Bronchial epithelial cell (primary cell): ENCODE measurements at regions not wholly inside any gene's neighbourhood (a gene's known extent, or its start where the extent isn't known, plus 50 kb on each side); places are given as distances from the start of the nearest gene placed in this dataset.

Experiments used
- DNase-seq: peaks from one replicate; pipeline ENCODE4 v3.0.0-alpha.2; 2010; ENCODE audit warnings: low read depth
- FAIRE-seq: peaks from 2 replicates; lab custom pipeline; 2011; peaks lifted over from hg19 to GRCh38; lab: Jason Lieb, UNC
- H3K27me3 ChIP-seq: 2 replicates; pipeline ENCODE4 v1.5.1; 2011; ENCODE audit warnings: low read length; ENCODE audit not compliant: control insufficient read depth, insufficient read depth
- H3K36me3 ChIP-seq: 2 replicates; pipeline ENCODE4 v1.5.1; 2011; ENCODE audit warnings: low read length; ENCODE audit not compliant: control insufficient read depth, insufficient read depth
- H3K4me3 ChIP-seq: 2 replicates; pipeline ENCODE4 v1.5.1; 2011; ENCODE audit warnings: mild to moderate bottlenecking, low read depth, low read length, control low read depth
- TF ChIP-seq, protein P1 (sequence below): IDR thresholded peaks from 2 replicates; pipeline ENCODE4 v1.5.1; 2011; ENCODE audit warnings: mild to moderate bottlenecking, moderate library complexity, low read length, control low read depth, inconsistent platforms; ENCODE audit not compliant: insufficient read depth, severe bottlenecking

DNA sequence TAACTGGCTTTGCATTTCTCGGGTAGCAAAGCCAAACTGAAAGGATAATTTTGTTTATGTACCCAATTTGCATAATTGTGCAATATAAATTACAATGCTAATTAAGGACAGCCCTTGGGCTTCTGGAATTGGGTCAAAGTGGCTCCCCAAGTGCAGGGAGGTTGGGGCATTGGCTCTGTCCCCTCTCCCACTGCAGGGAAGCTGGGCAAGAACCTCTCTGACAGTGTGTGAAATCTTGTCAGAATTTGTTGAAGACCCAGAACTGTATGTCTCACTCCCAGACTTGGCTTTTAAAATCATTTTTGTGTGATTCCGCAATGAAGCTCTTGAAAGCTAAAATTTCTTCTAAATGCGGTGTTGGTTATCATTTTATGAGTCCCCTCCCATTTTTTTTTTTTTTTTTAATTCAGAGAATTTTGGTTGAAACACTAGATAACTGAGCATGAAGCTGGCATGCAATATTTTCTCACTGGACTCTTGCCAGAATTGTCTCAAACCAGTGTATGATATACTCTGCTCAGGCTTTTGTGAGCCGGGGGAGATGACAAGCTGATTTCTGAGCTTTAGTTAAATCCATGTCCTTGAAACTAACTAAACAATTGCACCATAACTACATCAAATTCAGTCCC lies 878.9 kb upstream of the CXADR start:
- TF ChIP-seq, protein P1, sequence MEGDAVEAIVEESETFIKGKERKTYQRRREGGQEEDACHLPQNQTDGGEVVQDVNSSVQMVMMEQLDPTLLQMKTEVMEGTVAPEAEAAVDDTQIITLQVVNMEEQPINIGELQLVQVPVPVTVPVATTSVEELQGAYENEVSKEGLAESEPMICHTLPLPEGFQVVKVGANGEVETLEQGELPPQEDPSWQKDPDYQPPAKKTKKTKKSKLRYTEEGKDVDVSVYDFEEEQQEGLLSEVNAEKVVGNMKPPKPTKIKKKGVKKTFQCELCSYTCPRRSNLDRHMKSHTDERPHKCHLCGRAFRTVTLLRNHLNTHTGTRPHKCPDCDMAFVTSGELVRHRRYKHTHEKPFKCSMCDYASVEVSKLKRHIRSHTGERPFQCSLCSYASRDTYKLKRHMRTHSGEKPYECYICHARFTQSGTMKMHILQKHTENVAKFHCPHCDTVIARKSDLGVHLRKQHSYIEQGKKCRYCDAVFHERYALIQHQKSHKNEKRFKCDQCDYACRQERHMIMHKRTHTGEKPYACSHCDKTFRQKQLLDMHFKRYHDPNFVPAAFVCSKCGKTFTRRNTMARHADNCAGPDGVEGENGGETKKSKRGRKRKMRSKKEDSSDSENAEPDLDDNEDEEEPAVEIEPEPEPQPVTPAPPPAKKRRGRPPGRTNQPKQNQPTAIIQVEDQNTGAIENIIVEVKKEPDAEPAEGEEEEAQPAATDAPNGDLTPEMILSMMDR: no peak
- H3K36me3 ChIP-seq: no peaks in the 10 kb centered on the region
- H3K4me3 ChIP-seq: no peak overlapping the region
- H3K27me3 ChIP-seq: no peaks in the 10 kb centered on the region
- no peak for FAIRE-seq
- DNase-seq: no peak

- FAIRE-seq (no peak), DNase-seq (peak; percentile 5)
- Histone ChIP-seq H3K36me3 (no peaks in the 10 kb centered on the region), H3K27me3 (no peaks in the 10 kb centered on the region), H3K4me3 (no peak overlapping the region)
- TF ChIP-seq, protein P1: no peak
Measured at GRCh38 chr21:16634515-16634914, 878.3 kb upstream of the CXADR start.

- TF ChIP-seq, protein P1: no peak
- no peak for FAIRE-seq
Measured at GRCh38 chr21:16640297-16641027, 872.4 kb upstream of the CXADR start.

GRCh38 chr21:16642353-16642752 lies 870.5 kb upstream of the CXADR start:
- H3K4me3 ChIP-seq: no peak overlapping the region
- FAIRE-seq (no peak), DNase-seq (no peak)
- TF ChIP-seq, protein P1: no peak
- no peaks in the 10 kb centered on the region for H3K27me3 ChIP-seq
- H3K36me3 ChIP-seq: no peaks in the 10 kb centered on the region

More at GRCh38 chr21:16640297-16641027, 872.4 kb upstream of the CXADR start:
- DNase-seq: no peak
- Histone ChIP-seq H3K36me3 (no peaks in the 10 kb centered on the region), H3K27me3 (no peaks in the 10 kb centered on the region), H3K4me3 (no peak overlapping the region)

DNA sequence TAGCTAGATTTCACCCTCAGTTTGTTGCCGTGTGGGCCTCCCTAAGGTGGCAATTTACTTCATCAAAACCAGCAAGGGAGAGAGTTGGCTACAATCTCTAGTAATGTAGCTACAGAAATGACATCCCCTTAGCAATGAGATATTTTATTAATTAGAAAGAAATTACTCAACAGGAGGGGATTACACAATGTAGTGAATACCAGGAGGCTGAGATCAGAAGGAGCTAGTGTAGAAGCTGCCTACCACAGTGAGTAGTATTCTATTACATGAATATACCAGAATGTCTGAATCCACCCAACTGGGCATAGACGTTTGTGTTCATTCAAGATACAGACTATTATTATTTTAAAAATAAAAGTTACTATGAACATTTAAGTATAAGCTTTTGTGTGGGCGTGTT lies 868.2 kb upstream of the CXADR start:
- H3K36me3 ChIP-seq: no peaks in the 10 kb centered on the region
- H3K27me3 ChIP-seq: no peaks in the 10 kb centered on the region
- FAIRE-seq (no peak), DNase-seq (peak; percentile 47)
- TF ChIP-seq, protein P1: no peak
- no peak overlapping the region for H3K4me3 ChIP-seq
